HUDEP-2 (cell line): ENCODE measurements at regions not wholly inside any gene's neighbourhood (a gene's known extent, or its start where the extent isn't known, plus 50 kb on each side); places are given as distances from the start of the nearest gene placed in this dataset.
A peak's percentile ranks its signal among the peaks of the same experiment; 100 is the strongest.
"Not testable (repeated sequence)": the region's sequence is repeated elsewhere in the genome, so short reads cannot be mapped to it uniquely, and the experiment has no call there.

Source experiments
- DNase-seq, 76 experiments: peaks; one replicate each; lab custom pipeline; 2025; ENCODE audit not compliant: unreplicated experiment in 76 of 76; lab: John Stamatoyannopoulos, UW

DNA sequence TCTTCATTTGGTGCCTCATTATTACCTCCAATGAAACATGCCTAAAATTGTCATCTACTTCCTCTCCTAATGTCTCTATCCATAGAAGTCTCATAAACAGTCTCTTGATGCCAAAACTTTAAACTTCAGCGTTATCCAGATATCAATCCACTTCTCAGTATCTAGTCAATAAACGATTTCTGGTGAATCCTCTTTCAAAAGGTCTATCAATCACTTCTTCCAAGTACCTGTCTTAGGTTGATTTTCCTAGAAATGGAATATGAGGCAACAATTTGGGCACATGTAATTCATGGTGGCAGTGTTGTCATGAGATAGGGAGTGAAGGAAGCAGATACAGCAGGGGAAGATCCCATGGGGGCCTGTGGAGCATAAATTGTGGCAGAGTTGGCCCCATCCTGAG is 348.5 kb upstream of the POU1F1 start:
- DNase-seq = no peak

DNA sequence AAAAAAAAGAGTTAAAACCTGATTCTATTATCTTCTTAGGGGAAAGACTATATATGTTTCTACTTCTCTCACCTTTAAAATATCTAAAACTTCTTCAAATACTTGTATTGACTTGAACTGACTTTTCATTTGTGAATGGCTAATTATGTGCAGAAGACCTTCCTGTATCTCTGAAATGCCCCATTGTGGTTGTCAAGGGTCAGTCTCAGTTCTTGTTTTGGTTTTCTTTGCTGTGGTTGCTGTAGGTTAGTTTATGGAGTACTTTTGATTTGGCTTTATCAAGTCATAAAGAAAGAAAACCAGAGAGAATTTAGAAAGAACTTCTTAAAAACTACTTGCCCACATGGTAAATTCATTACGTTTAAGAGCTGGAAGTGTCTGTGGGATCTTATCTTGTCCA is 345.3 kb upstream of the POU1F1 start:
- DNase-seq = no peak

GRCh38 chr3:87615506-87615905 is 339.1 kb upstream of the POU1F1 start:
- DNase-seq = no peak

DNA sequence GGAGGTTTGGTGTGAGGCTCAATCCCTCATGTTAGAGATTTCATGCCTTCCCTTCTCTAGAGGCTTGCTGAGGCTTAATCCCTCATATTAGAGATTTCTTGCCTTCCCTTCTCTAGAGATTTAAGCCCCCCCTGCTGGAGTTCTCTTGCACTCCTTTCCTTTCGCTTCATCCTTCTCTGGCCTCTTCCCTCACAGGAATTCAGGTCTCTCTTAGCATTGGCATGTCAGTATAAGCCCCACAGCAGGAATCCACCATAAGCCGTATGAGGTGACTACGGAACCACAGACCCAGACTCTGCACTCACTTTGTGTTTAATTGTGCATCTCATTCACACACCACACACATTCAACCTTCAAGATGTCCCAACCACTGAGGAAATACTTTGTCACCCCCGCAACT is 338.6 kb upstream of the POU1F1 start:
- no peak for DNase-seq

DNA sequence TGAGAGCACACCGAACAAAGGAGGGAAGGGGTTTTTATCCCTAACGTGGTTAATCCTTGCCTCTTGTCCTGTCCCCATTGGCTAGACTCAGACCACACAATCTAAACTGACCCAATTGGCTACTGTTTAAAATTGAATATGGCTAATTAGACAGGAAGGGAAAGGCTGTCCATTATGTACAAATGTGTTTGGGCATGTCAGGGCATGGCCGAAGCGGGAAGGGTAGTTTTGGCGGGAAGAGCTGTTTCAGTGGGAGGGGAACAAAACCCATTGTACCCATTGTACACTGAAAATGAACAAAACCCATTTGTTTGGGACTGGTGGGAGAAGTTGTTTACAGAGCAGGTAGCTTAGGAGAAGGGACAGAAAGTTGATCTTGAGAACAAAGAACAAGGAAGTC is 330.9 kb upstream of the POU1F1 start:
- no peak for DNase-seq

GRCh38 chr3:87595798-87596197 is 319.4 kb upstream of the POU1F1 start:
- no peak for DNase-seq

GRCh38 chr3:87581240-87581639 is 304.9 kb upstream of the POU1F1 start:
- no peak for DNase-seq

DNA sequence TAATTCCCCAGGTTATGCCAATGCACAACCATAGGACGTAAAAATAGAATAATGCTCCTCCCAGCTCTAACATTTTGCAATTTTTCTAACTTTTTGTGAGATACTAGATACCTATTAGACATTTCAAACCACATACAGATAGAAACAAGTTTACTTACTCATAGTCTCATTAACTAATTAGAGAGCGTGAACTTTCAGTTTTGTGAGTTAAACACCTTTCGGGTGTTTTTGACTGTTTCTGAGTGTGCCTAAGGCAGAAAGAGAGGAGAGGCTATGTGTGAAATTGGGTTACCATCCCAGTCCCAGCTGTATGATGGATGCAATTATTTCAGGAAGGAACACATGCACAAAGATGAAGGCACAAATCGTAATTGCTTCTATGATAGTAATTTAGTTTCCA is 300.4 kb upstream of the POU1F1 start:
- DNase-seq = no peak

DNA sequence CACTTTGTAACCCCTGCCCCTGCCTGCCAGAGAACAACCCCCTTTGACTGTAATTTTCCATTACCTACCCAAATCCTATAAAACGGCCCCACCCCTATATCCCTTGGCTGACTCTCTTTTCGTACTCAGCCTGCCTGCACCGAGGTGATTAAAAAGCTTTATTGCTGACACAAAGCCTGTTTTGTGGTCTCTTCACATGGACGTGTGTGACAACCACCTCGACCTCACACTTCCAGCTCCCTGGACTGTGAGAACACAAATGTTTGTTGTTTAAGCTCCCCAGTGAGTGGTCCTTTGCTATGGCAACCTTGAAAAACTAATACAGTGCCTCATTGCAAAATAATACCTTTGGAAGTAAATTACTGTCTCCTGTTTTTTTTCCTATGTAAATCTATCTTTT is 299.2 kb upstream of the POU1F1 start:
- DNase-seq = peak in 1 of 76 experiments; percentile 0

- no peak for DNase-seq
These were observed 291.9 kb upstream of the POU1F1 start for GRCh38 chr3:87568331-87568730.

DNA sequence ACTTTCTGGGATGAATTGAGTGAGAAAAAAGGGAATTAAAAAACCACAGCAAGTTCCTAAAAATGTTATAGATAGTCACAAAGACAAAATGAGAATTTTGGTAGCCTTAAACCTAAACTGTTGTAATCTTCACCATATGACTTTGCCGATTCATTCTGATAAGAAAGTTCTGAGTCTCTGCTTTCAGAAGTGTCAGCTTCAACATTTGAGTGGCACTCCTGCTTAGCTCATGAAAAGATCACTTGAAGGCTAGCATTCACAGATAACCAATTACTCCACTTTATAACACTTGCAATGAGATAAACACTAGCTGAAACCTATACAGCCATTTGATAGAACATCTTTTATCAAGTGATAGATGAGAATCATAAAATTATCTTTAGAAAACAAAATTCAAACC is 288.1 kb upstream of the POU1F1 start:
- no peak for DNase-seq

DNA sequence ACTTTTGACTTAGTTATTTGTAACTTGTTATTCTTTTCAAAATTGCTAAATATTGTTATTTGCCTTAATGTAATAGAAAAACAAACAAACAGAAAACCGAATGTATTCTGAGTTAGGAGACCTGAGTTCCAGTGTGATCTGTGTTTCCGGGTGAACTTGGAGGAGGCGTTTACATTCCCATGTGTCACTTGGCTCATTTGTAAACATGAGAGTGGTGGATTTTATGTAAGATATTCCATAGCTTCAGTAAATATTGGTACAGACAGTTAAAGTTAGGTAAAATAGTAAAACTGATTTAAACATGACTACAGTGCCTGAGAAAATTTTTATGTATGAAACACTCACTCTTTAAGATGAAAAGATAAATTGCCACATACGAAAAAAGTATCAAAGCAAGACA is 287.3 kb upstream of the POU1F1 start:
- no peak for DNase-seq

DNA sequence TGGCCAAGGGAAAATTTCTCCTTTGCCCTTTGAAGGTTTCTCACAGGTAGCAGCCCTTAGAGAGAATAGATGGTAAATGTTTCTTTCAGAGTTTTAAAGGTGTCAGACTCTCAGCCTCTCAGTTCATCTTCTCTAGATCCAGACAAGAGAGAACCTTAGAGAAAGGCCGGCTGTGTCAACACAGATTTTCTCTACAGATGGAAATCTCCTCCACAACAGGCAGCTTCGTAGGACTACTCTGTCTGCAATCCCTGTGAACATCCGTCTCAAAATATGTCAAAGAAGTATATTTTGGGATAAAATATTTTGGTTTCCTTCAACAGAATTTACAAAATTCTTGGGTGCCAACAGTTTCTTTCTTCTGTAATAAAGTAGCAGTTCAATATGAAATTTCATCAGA is 282.1 kb upstream of the POU1F1 start:
- DNase-seq = no peak

GRCh38 chr3:87555290-87555689 is 278.9 kb upstream of the POU1F1 start:
- DNase-seq = no peak

- DNase-seq = no peak
These were observed 276.7 kb upstream of the POU1F1 start for GRCh38 chr3:87553058-87553457.

- no peak for DNase-seq
These were observed 274.5 kb upstream of the POU1F1 start for GRCh38 chr3:87550892-87551291.

GRCh38 chr3:87549208-87549607 is 272.8 kb upstream of the POU1F1 start:
- DNase-seq = no peak

- no peak for DNase-seq
These were observed 271.9 kb upstream of the POU1F1 start for GRCh38 chr3:87548271-87548670.

DNA sequence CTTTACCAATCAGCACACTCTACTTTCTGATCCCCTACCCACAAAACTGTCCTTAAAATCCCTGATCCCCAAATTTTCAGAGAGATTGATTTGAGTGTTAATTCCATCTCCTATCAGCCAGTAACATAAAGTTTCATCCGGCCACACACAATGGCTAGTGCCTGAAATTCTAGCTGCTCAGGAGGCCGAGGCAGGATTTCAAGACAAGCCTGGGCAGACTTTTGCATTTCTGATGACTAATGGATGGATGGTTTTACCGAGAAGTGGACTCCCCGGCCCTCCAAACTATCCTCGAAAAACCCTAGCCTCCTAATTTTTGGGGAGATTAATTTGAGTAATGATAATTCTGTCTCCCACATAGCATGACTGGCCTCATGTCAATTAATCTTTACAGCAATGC is 269.8 kb upstream of the POU1F1 start:
- DNase-seq = no peak

DNA sequence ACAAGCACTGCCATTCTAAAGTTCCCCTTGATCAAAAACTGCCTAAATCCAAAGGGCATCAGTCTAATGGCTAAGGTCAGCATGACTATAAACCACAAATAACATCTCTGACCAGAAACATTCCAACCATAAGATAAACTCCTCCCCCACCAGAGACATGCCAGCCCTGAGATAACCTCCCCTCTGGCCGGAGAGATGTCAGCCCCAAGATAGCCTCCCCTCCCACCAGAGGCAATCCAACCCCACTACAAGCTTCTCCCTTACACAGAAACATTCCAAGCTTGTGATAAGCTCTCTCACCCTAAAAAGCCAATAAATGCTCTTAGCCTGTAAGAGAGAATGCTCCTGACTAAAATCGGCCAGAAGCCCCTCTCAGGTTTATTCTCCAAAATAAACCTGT is 267.0 kb upstream of the POU1F1 start:
- peak in 8 of 76 experiments; percentile 1 to 24 (median 10) for DNase-seq

- no peak for DNase-seq
These were observed 265.3 kb upstream of the POU1F1 start for GRCh38 chr3:87541723-87542122.

DNA sequence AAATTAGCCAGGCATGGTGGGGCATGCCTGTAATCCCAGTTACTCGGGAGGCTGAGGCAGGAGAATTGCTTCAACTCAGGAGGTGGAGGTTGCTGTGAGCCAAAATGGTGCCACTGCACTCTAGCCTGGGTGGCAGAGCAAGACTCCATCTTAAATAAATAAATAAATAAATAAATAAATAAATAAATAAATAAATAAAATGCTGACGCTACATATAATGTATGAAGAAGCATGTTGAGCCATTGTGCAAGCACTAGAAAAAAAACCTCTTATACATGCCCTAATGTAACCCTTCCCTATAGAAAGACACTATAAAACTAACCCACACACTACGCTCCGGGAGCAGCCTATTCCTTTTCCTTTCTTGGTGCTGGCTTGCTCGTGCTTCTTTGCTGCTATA is 262.3 kb upstream of the POU1F1 start:
- DNase-seq = not testable (repeated sequence)

- no peak for DNase-seq
These were observed 233.0 kb upstream of the POU1F1 start for GRCh38 chr3:87509401-87509800.

- no peak for DNase-seq
These were observed 232.5 kb upstream of the POU1F1 start for GRCh38 chr3:87508921-87509320.
